22Rv1 (cell line): ENCODE measurements at regions not wholly inside any gene's neighbourhood (a gene's known extent, or its start where the extent isn't known, plus 50 kb on each side); places are given as distances from the start of the nearest gene placed in this dataset.

Experiments
- ZFX ChIP-seq: fragments of 450-650 bp; IDR thresholded peaks from 2 replicates; pipeline ENCODE4 v1.6.1; 2017; ENCODE audit warnings: antibody characterized with exemption, borderline replicate concordance
- TF ChIP-seq, protein P1 (sequence below): fragments of 450-650 bp; IDR thresholded peaks from 2 replicates; pipeline ENCODE4 v1.5.1; 2017; ENCODE audit warnings: mild to moderate bottlenecking

DNA sequence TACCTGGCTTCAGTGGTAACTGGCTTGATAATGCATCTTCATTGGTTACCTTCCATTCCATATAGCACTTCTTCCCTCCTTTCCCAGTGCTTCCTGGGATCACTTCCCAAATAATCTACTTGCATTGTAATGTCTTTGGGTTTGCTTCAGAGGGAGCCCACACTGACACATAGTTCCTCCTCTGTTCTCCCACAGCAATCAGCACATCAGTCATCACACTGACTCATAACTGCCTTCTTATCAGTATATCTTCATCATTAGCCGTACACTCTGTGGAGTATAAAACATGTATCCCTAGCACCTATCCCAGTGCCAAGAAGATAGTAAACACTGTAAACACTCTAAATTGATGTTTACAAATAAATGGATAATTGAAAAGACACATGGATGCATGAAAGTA, 91.4 kb upstream of the SCN10A start:
- TF ChIP-seq, protein P1, sequence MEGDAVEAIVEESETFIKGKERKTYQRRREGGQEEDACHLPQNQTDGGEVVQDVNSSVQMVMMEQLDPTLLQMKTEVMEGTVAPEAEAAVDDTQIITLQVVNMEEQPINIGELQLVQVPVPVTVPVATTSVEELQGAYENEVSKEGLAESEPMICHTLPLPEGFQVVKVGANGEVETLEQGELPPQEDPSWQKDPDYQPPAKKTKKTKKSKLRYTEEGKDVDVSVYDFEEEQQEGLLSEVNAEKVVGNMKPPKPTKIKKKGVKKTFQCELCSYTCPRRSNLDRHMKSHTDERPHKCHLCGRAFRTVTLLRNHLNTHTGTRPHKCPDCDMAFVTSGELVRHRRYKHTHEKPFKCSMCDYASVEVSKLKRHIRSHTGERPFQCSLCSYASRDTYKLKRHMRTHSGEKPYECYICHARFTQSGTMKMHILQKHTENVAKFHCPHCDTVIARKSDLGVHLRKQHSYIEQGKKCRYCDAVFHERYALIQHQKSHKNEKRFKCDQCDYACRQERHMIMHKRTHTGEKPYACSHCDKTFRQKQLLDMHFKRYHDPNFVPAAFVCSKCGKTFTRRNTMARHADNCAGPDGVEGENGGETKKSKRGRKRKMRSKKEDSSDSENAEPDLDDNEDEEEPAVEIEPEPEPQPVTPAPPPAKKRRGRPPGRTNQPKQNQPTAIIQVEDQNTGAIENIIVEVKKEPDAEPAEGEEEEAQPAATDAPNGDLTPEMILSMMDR = no peak
- no peak for TF ChIP-seq ZFX
